HepG2 (cell line): ENCODE measurements at regions not wholly inside any gene's neighbourhood (a gene's known extent, or its start where the extent isn't known, plus 50 kb on each side); places are given as distances from the start of the nearest gene placed in this dataset.

Source experiments
- ATAC-seq: fragments of 200-7000 bp; cut with Tn5 transposase; 3 replicates; pipeline ENCODE4 v1.9.1; 2020; ENCODE audit warnings: mild to moderate bottlenecking, moderate library complexity
- BruUV-seq: library from RNA; stranded (reverse); fragments of 400-500 nt; replicated peaks from 2 replicates; lab custom pipeline; 2021; lab: Mats Ljungman, UMichigan
- CTCF ChIA-PET: fragments of 300-600 bp; formaldehyde crosslinking; extraction: SDS; loops from one replicate; lab custom pipeline; 2021; ENCODE audit warnings: low total read pairs, inconsistent platforms, low intra/inter-chr PET ratio; lab: Yijun Ruan, JAX
- POLR2A ChIA-PET: fragments of 350-600 bp; sonication (Branson Sonifier 250); formaldehyde crosslinking; loops from one replicate; lab custom pipeline; 2020; ENCODE audit warnings: antibody characterized with exemption, inconsistent platforms; lab: Yijun Ruan, JAX
- DNase-seq: peaks from one replicate; pipeline ENCODE4 v3.0.0-alpha.2; 2015; ENCODE audit warnings: low spot score
- FAIRE-seq: peaks from 3 replicates; lab custom pipeline; 2011; peaks lifted over from hg19 to GRCh38; lab: Jason Lieb, UNC
- H2AFZ ChIP-seq: one replicate; pipeline ENCODE4 v1.6.1; 2011; ENCODE audit warnings: low read length, inconsistent platforms
- H3K27ac ChIP-seq: fragments of 300-600 bp; 3 replicates; pipeline ENCODE4 v1.8.0; 2011; ENCODE audit warnings: mixed run types, mild to moderate bottlenecking, mixed read lengths, low read length, inconsistent platforms; ENCODE audit not compliant: insufficient read depth; ENCODE audit errors: extremely low read length
- H3K27me3 ChIP-seq, 2 experiments: fragments of 200-600 bp in 1 of 2; 2 replicates in 1 of 2; 3 replicates in 1 of 2; pipeline versions ENCODE4 v1.6.0 to v1.8.0; 2011; ENCODE audit warnings: low read length in 2 of 2, mild to moderate bottlenecking in 2 of 2, moderate library complexity in 2 of 2, inconsistent platforms in 1 of 2; ENCODE audit not compliant: insufficient read depth in 2 of 2, control insufficient read depth in 1 of 2
- H3K36me3 ChIP-seq, 2 experiments: fragments of 200-600 bp in 1 of 2; replicated peaks in 1 of 2; 2 replicates in 1 of 2; 3 replicates in 1 of 2; pipeline versions ENCODE4 v1.5.1 to v1.8.0; 2011; ENCODE audit warnings: low read length in 2 of 2, inconsistent platforms in 1 of 2; ENCODE audit not compliant: insufficient read depth in 2 of 2, control insufficient read depth in 1 of 2
- H3K4me1 ChIP-seq: 2 replicates; pipeline ENCODE4 v1.5.1; 2012; ENCODE audit warnings: low read length, inconsistent platforms; ENCODE audit not compliant: insufficient read depth
- H3K4me2 ChIP-seq: 2 replicates; pipeline ENCODE4 v1.6.0; 2011; ENCODE audit warnings: low read depth, low read length, inconsistent platforms
- H3K4me3 ChIP-seq, 3 experiments: fragments of 200-600 bp in 1 of 3; sonication (generic), shearing (Covaris generic) in 1 of 3; replicated peaks in 1 of 3; 2 replicates each; pipeline ENCODE4 v1.5.1; 2011 to 2016; ENCODE audit warnings: low read length in 3 of 3, inconsistent platforms in 2 of 3, low read depth in 2 of 3, mild to moderate bottlenecking in 2 of 3, control low read depth in 1 of 3, mixed read lengths in 1 of 3; ENCODE audit not compliant: insufficient read depth in 1 of 3
- H3K79me2 ChIP-seq: one replicate; pipeline ENCODE4 v1.6.1; 2011; ENCODE audit warnings: low read length, inconsistent platforms; ENCODE audit not compliant: insufficient read depth
- H3K9ac ChIP-seq: 2 replicates; pipeline ENCODE4 v1.6.0; 2011; ENCODE audit warnings: mild to moderate bottlenecking, low read depth, low read length, inconsistent platforms; ENCODE audit not compliant: insufficient read depth
- H3K9me3 ChIP-seq: 2 replicates; pipeline ENCODE4 v1.5.1; 2012; ENCODE audit warnings: mild to moderate bottlenecking, low read length
- H4K20me1 ChIP-seq: 2 replicates; pipeline ENCODE4 v1.6.0; 2011; ENCODE audit warnings: inconsistent platforms, mild to moderate bottlenecking, low read length, moderate library complexity; ENCODE audit not compliant: insufficient read depth
- MED1 ChIP-seq: sonication (generic); formaldehyde crosslinking; IDR thresholded peaks from 2 replicates; pipeline ENCODE4 v1.4.0; 2020; ENCODE audit warnings: missing genetic modification reagents
- NR2C2 ChIP-seq: sonication (generic); formaldehyde crosslinking; IDR thresholded peaks from 2 replicates; pipeline ENCODE4 v1.4.0; 2020; ENCODE audit warnings: missing genetic modification reagents, mild to moderate bottlenecking, moderate library complexity, borderline replicate concordance
- ZNF20 ChIP-seq: sonication (generic); formaldehyde crosslinking; IDR thresholded peaks from 2 replicates; pipeline ENCODE4 v1.4.0; 2020; ENCODE audit warnings: mild to moderate bottlenecking, moderate library complexity, missing genetic modification reagents
- WGBS: methylation state at CpG from one replicate; pipeline ENCODE4 v1.1.6; 2017; ENCODE audit warnings: low lambda C conversion rate; 5-methylcytosine and 5-hydroxymethylcytosine counted together
- in situ Hi-C: cut with HindIII; loops from 2 replicates; pipeline ENCODE4 v1.10.0; 2017; ENCODE audit warnings: low pct_unique_long_range_greater_than_20kb; ENCODE audit not compliant: extremely low pct_ligation_motif_present
- intact Hi-C: fragments of 100-400 bp; cut with micrococcal nuclease; formaldehyde crosslinking; loops from one replicate; pipeline ENCODE4 v1.10.0; 2022; ENCODE audit not compliant: unreplicated experiment
- TF ChIP-seq, protein P1 (sequence below): sonication (generic); formaldehyde crosslinking; IDR thresholded peaks from 2 replicates; pipeline ENCODE4 v1.8.0; 2022; ENCODE audit warnings: mild to moderate bottlenecking, missing genetic modification reagents, borderline replicate concordance
- TF ChIP-seq, protein P2 (sequence below): sonication (generic); formaldehyde crosslinking; IDR thresholded peaks from 2 replicates; pipeline ENCODE4 v1.4.0; 2020; ENCODE audit warnings: missing genetic modification reagents, borderline replicate concordance

DNA sequence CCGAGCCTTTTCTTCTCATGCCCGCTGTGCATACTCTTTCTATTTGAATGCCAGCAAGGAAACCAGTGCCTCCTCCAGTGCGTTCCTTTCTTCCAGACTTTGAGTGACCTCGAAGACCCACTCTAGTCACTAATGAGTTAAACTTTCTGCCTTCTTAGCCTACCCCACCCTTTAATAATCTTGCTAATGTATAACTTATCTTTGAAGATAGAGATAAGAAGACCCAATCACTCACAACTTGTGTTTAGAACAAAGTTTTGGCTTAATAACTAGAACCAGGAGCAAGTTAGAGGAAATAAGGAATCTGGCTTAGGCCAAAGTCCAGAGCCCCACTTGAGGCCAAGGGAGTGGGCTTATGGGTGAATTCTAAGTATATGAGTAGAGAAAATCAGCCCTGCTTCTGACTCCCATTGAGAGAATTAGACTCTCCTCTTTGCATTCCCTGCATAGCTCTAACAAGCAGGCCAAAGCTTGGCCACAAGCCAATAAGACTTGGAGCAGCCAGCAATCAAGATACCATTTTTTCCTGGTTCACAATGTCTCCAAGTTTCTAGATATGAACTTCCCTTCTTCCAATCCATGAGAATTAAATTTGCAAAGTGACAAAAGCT, 181.5 kb upstream of the PIK3R1 start (continued):
- TF ChIP-seq NR2C2 (CRISPR knock-in tag), result no peak
- TF ChIP-seq MED1 (CRISPR knock-in tag), result no peak

DNA sequence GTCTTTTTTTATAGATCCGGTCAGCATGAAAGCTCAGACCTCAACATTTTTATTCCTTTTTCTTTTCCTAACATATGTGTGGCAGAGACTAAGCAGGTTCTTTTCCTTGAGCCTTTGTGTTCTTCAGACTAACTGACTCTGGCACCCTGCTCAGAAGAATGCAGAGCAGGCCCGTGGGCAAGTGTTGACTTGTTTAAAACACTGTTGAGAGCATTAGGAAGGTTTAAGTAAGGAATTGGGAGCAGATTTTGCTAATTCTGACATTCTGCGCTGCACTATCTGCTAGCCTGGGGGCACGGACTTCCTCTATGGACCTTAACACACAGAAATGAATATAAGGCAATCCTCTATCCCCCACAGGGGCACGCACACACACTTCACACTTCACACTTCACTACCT, 182.5 kb upstream of the PIK3R1 start:
- DNase-seq, result no peak
- no peaks in the 10 kb centered on the region for H3K4me1 ChIP-seq
- intact Hi-C loops (no loop called here), in situ Hi-C loops (no loop called here)
- H3K9ac ChIP-seq, result no peak overlapping the region
- H3K79me2 ChIP-seq, result no peaks in the 10 kb centered on the region
- POLR2A ChIA-PET, result no interaction called here
- no peak overlapping the region for H3K4me3 ChIP-seq
- no peaks in the 10 kb centered on the region for H3K36me3 ChIP-seq
- CTCF ChIA-PET, result no interaction called here
- peaks cover 0 to 1% of the 10 kb centered on the region in 2 experiments; a peak in 2 of 5 replicates for H3K27me3 ChIP-seq
- H3K9me3 ChIP-seq, result no peaks in the 10 kb centered on the region
- no peaks in the 10 kb centered on the region for H4K20me1 ChIP-seq
- 68% methylated on average over 5 of the region's 5 CpGs for whole genome bisulfite sequencing
- ATAC-seq, result no peak
- TF ChIP-seq, protein P1, sequence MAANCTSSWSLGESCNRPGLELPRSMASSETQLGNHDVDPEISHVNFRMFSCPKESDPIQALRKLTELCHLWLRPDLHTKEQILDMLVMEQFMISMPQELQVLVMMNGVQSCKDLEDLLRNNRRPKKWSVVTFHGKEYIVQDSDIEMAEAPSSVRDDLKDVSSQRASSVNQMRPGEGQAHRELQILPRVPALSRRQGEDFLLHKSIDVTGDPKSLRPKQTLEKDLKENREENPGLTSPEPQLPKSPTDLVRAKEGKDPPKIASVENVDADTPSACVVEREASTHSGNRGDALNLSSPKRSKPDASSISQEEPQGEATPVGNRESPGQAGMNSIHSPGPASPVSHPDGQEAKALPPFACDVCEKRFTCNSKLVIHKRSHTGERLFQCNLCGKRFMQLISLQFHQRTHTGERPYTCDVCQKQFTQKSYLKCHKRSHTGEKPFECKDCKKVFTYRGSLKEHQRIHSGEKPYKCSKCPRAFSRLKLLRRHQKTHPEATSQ (CRISPR knock-in tag), result no peak
- no peak for TF ChIP-seq ZNF20 (CRISPR knock-in tag)
- TF ChIP-seq, protein P2, sequence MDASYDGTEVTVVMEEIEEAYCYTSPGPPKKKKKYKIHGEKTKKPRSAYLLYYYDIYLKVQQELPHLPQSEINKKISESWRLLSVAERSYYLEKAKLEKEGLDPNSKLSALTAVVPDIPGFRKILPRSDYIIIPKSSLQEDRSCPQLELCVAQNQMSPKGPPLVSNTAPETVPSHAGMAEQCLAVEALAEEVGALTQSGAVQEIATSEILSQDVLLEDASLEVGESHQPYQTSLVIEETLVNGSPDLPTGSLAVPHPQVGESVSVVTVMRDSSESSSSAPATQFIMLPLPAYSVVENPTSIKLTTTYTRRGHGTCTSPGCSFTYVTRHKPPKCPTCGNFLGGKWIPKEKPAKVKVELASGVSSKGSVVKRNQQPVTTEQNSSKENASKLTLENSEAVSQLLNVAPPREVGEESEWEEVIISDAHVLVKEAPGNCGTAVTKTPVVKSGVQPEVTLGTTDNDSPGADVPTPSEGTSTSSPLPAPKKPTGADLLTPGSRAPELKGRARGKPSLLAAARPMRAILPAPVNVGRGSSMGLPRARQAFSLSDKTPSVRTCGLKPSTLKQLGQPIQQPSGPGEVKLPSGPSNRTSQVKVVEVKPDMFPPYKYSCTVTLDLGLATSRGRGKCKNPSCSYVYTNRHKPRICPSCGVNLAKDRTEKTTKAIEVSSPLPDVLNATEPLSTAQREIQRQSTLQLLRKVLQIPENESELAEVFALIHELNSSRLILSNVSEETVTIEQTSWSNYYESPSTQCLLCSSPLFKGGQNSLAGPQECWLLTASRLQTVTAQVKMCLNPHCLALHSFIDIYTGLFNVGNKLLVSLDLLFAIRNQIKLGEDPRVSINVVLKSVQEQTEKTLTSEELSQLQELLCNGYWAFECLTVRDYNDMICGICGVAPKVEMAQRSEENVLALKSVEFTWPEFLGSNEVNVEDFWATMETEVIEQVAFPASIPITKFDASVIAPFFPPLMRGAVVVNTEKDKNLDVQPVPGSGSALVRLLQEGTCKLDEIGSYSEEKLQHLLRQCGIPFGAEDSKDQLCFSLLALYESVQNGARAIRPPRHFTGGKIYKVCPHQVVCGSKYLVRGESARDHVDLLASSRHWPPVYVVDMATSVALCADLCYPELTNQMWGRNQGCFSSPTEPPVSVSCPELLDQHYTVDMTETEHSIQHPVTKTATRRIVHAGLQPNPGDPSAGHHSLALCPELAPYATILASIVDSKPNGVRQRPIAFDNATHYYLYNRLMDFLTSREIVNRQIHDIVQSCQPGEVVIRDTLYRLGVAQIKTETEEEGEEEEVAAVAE (CRISPR knock-in tag), result no peak
- H3K4me2 ChIP-seq, result no peak overlapping the region
- no peak overlapping the region for H2AFZ ChIP-seq
- no peak overlapping the region for H3K27ac ChIP-seq
- no TSS peak for BruUV-seq
- no peak for FAIRE-seq
